ENCODE measurements at regions not wholly inside any gene's neighbourhood (a gene's known extent, or its start where the extent isn't known, plus 50 kb on each side); places are given as distances from the start of the nearest gene placed in this dataset.

DNA sequence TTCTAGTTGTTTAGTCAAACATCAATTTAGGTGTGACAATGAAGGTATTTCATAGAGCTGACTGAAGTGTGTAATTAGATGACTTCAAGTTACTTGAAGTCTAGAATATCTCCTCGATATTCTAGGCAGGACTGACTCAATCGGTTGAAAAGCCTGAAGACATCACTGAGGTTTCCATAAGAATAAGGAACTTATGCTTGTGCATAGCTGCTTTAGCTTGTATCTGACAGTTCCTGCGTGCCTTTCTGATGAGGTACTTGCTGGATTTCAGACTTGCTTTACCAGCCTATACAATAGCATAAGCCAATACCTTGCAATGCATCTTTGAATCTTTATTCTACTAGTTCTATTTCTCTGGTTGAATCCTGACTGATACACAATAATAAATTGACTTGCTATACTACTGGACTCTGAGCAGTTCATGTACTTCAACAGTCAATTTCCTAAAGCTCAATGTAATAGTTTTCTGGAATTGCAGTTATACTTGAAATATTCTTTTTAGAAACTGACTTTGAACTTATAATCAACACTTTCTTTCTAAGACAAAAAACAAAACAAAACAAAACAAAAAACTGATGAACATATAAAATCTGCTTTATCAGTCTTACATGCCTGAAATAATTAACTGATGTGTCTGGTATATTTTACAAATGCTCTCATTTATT is 1534.8 kb downstream of the SLITRK5 start:
- TF ChIP-seq, protein P1, sequence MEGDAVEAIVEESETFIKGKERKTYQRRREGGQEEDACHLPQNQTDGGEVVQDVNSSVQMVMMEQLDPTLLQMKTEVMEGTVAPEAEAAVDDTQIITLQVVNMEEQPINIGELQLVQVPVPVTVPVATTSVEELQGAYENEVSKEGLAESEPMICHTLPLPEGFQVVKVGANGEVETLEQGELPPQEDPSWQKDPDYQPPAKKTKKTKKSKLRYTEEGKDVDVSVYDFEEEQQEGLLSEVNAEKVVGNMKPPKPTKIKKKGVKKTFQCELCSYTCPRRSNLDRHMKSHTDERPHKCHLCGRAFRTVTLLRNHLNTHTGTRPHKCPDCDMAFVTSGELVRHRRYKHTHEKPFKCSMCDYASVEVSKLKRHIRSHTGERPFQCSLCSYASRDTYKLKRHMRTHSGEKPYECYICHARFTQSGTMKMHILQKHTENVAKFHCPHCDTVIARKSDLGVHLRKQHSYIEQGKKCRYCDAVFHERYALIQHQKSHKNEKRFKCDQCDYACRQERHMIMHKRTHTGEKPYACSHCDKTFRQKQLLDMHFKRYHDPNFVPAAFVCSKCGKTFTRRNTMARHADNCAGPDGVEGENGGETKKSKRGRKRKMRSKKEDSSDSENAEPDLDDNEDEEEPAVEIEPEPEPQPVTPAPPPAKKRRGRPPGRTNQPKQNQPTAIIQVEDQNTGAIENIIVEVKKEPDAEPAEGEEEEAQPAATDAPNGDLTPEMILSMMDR (conservative IDR thresholded peaks at IDR 0.05; ENCODE audit: low read depth, low read length): no peak
- no peak for TF ChIP-seq FOS (IDR thresholded peaks at IDR 0.05; ENCODE audit: low read depth, low read length)
- TF ChIP-seq, protein P2, sequence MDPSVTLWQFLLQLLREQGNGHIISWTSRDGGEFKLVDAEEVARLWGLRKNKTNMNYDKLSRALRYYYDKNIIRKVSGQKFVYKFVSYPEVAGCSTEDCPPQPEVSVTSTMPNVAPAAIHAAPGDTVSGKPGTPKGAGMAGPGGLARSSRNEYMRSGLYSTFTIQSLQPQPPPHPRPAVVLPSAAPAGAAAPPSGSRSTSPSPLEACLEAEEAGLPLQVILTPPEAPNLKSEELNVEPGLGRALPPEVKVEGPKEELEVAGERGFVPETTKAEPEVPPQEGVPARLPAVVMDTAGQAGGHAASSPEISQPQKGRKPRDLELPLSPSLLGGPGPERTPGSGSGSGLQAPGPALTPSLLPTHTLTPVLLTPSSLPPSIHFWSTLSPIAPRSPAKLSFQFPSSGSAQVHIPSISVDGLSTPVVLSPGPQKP (IDR thresholded peaks at IDR 0.05; ENCODE audit: borderline replicate concordance, low read depth, low read length): no peak
- TF ChIP-seq NFE2L2 (IDR thresholded peaks at IDR 0.05; ENCODE audit: low read depth, low read length): no peak
- no peak for TF ChIP-seq RCOR1 (IDR thresholded peaks at IDR 0.05; ENCODE audit: insufficient replicate concordance, low read length)
- TF ChIP-seq RAD21 (IDR thresholded peaks at IDR 0.05; ENCODE audit: low read length): no peak
- no peak for TF ChIP-seq RFX5 (IDR thresholded peaks at IDR 0.05; ENCODE audit: low read depth, low read length)
- TF ChIP-seq POLR2A (IDR thresholded peaks at IDR 0.05; ENCODE audit: low read depth, low read length): no peak
- TF ChIP-seq CEBPB (IDR thresholded peaks at IDR 0.05; ENCODE audit: low read depth, low read length): no peak
- no peak for TF ChIP-seq CHD1 (IDR thresholded peaks at IDR 0.05; ENCODE audit: low read depth, low read length)
- no peak for TF ChIP-seq MAFK (IDR thresholded peaks at IDR 0.05; ENCODE audit: low read depth, low read length)
- no peak for TF ChIP-seq MAZ (IDR thresholded peaks at IDR 0.05; ENCODE audit: borderline replicate concordance, low read depth, low read length)
- TF ChIP-seq SMC3 (IDR thresholded peaks at IDR 0.05; ENCODE audit: low read depth, low read length): no peak
- no peak for TF ChIP-seq BHLHE40 (IDR thresholded peaks at IDR 0.05; ENCODE audit: low read depth, low read length)
- TF ChIP-seq, protein P3, sequence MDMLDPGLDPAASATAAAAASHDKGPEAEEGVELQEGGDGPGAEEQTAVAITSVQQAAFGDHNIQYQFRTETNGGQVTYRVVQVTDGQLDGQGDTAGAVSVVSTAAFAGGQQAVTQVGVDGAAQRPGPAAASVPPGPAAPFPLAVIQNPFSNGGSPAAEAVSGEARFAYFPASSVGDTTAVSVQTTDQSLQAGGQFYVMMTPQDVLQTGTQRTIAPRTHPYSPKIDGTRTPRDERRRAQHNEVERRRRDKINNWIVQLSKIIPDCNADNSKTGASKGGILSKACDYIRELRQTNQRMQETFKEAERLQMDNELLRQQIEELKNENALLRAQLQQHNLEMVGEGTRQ (IDR thresholded peaks at IDR 0.05; ENCODE audit: low read depth, low read length): no peak
- TF ChIP-seq MXI1 (IDR thresholded peaks at IDR 0.05; ENCODE audit: borderline replicate concordance, low read depth, low read length): no peak
- Histone ChIP-seq H3K56ac (ENCODE audit: extremely low read depth, insufficient read depth, low read length) (no peak overlapping the region), H4K20me1 (ENCODE audit: insufficient read depth, low read length) (no peaks in the 10 kb centered on the region), H2BK120ac (ENCODE audit: low read depth, low read length) (no peak overlapping the region), H3K79me1 (ENCODE audit: low read depth in 1 of 2, low read length in 2 of 2) (no peaks in the 10 kb centered on the region), H3K9me3 (ENCODE audit: control insufficient read depth, insufficient read depth, low read length) (no peaks in the 10 kb centered on the region; the same call in 1 of the 2 replicates), H3K9ac (ENCODE audit: low read depth, low read length) (no peak overlapping the region), H2BK5ac (ENCODE audit: low read depth, low read length, poor library complexity, severe bottlenecking) (no peak overlapping the region), H3K36me3 (ENCODE audit: control insufficient read depth, insufficient read depth, low read length) (no peaks in the 10 kb centered on the region), H3K18ac (ENCODE audit: low read depth, low read length) (no peak overlapping the region), H2AK9ac (replicated peaks; ENCODE audit: low read depth, low read length, poor library complexity) (no peak overlapping the region), H3K27me3 (ENCODE audit: control insufficient read depth, insufficient read depth, low read length) (no peaks in the 10 kb centered on the region), H4K91ac (ENCODE audit: insufficient read depth, low read depth, low read length) (no peak overlapping the region), H3K4ac (ENCODE audit: low read depth, low read length) (no peak overlapping the region), H2AFZ (replicated peaks; ENCODE audit: low read length, poor library complexity) (no peak overlapping the region), H4K8ac (ENCODE audit: low read depth in 2 of 2, low read length in 2 of 2) (no peak overlapping the region), H3K4me1 (ENCODE audit: control insufficient read depth, insufficient read depth, low read length) (no peaks in the 10 kb centered on the region), H4K5ac (ENCODE audit: low read depth, low read length) (no peak overlapping the region), H2AK5ac (ENCODE audit: low read depth, low read length) (no peak overlapping the region), H3K23ac (ENCODE audit: low read depth, low read length) (no peak overlapping the region), H3K9me1 (ENCODE audit: insufficient read depth, low read length) (no peaks in the 10 kb centered on the region), H3K27ac (ENCODE audit: insufficient read depth, low read length) (no peak overlapping the region), H3K14ac (replicated peaks; ENCODE audit: low read depth, low read length) (no peak overlapping the region), H2BK15ac (ENCODE audit: low read depth, low read length) (no peak overlapping the region), H3K4me2 (ENCODE audit: low read depth, low read length) (no peak overlapping the region), H2BK20ac (ENCODE audit: low read depth, low read length) (no peak overlapping the region), H3K4me3 (ENCODE audit: insufficient read depth, low read depth, low read length) (no peak overlapping the region)
- ChIA-PET CTCF (no interaction called here), POLR2A (ENCODE audit: unreplicated experiment) (no interaction called here)
- ATAC-seq (ENCODE audit: low read depth) (no peak), DNase-seq (no peak)
- BruUV-seq (replicated peaks): no TSS peak
- in situ Hi-C loops (cut with MboI; ENCODE audit: low sequenced_read_pairs) (no loop called here), dilution Hi-C loops (cut with HindIII; ENCODE audit: low sequenced_read_pairs, unreplicated experiment) (no loop called here), intact Hi-C loops (cut with micrococcal nuclease) (no loop called here)
- no CpG with 5 or more reads among the region's 3 CpGs for WGBS, 2 experiments (ENCODE audit: extremely low coverage in 2 of 2, insufficient read length in 1 of 2)

All from IMR-90 (cell line).